ENCODE measurements at regions not wholly inside any gene's neighbourhood (a gene's known extent, or its start where the extent isn't known, plus 50 kb on each side); places are given as distances from the start of the nearest gene placed in this dataset.
"Not testable (repeated sequence)": the region's sequence is repeated elsewhere in the genome, so short reads cannot be mapped to it uniquely, and the experiment has no call there.

DNA sequence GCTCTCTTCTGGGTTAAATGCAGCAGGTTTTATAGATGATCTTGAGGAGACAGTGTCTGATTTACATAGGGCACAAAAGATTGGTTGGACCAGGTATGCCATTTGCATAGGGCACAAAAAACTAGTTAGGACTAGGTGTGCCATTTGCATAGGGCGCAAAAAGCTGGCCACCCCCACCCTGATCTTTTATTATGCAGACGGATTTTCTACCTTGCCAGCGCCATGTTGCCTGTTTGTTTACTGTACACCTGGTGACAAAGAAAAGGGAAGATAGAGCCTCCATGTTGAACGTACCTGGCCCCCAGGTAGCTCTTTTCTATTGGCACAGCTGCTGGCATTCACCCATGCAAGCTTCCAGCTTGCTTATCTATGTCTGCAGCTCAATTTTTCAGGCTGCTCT is 790.4 kb downstream of the TTLL7 start:
- not testable (repeated sequence) for DNase-seq

DNA sequence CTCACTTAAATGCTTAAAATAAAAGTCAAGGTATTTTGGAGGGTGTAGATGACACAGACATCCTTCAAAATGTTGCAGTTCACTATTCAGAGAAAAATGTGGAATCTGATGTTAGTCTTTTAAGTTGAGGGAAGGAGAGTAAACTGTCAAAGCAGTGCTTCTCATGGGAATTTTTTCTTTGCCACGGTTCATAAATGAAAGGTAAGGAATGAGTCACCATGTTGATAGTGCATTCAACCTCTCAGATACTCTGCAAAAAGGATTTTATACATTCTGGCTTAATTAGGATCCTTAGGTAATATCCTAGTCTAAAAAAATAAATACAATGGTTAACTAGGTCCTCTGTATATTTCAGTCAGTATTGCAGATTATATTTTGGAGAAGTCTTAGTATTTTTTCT is 804.3 kb downstream of the TTLL7 start:
- not testable (repeated sequence) for DNase-seq

DNA sequence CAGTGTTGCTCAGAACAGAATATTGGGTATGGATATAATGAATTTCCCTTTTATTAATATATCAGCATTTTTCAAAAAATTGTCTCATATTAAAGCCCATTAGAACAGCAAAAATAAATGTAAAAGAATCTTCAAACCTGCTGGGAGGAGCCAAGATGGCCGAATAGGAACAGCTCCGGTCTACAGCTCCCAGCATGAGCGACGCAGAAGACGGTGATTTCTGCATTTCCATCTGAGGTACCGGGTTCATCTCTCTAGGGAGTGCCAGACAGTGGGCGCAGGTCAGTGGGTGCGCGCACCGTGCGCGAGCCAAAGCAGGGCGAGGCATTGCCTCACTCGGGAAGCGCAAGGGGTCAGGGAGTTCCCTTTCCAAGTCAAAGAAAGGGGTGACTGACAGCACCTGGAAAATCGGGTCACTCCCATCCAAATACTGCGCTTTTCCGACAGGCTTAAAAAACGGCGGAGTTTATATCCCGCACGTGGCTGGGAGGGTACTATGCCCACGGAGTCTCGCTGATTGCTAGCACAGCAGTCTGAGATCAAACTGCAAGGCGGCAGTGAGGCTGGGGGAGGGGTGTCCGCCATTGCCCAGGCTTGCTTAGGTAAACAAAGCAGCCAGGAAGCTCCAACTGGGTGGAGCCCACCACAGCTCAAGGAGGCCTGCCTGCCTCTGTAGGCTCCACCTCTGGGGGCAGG is 816.8 kb downstream of the TTLL7 start:
- DNase-seq = not testable (repeated sequence)

DNA sequence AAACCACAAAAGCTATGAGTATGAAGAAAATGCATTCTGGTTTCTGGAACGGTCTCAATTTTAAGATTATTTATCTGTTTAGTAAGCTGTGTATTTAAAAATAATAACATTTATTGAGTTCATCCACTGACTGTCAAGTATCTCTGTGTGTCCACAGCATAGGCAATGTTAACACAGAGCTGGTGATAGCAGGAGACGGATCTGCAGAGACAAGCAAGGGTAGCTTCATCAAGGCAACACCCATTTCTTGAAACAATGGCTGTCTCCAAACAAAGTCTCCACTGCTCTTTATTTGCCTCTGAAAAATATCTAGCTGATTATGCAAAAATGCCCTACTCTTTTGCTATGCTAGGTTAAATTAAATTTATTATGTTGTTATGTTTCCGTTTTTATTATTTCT is 818.3 kb downstream of the TTLL7 start:
- DNase-seq = not testable (repeated sequence)

DNA sequence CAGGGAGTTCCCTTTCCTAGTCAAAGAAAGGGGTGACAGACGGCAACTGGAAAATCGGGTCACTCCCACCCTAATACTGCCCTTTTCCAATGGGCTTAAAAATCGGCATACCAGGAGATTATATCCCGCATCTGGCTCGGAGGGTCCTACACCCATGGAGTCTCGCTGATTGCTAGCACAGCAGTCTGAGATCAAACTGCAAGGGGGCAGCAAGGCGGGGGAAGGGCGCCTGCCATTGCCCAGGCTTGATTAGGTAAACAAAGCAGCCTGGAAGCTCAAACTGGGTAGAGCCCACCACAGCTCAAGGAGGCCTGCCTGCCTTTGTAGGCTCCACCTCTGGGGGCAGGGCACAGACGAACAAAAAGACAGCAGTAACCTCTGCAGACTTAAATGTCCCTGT is 831.3 kb downstream of the TTLL7 start:
- DNase-seq = not testable (repeated sequence)

DNA sequence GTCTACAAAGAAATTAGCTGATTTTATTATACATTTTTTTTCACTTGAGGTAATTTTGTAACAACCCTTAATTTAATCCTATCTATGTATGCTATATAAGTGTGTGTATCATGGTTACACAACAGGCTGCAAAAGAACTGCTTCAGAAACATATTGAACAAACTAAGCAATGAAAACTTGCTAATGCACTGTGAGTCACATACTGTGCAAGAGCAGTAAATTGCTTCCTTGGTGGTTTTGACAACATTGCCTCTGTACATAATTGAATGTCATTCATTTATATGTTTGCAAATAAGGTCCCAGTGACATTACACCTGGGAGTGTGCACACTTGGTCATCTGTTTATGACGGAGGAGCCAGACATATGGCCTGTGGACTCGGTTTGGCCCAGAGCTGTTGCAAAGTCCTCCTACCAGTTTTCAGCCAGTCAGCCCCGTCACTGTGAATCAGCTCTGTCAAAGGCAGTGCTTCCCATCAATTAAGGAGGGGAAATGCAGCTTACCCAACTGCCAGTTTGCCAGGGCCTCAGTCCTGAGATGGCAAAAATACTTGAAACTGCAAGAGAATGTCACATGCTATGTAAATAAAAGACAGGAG is 835.0 kb downstream of the TTLL7 start:
- not testable (repeated sequence) for DNase-seq

DNA sequence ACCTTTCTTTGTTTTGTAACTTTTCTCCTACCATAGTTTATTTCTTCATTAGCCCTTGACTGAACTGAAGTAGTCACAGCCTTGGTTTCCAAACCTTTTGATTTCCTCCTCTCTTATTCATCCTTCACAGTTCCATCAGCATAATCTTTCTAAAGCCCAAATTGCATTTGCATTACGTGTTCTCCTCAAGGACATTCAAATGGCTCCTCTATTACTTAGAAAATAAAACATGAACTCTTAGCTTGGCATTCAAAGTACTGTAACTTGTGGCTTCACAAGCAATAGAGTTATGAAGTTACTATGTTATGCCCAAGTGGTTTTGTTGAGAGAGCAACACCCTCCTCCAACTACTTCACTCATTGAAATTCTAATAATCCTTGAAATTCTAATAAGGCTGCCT is 840.0 kb downstream of the TTLL7 start:
- DNase-seq = not testable (repeated sequence)

DNA sequence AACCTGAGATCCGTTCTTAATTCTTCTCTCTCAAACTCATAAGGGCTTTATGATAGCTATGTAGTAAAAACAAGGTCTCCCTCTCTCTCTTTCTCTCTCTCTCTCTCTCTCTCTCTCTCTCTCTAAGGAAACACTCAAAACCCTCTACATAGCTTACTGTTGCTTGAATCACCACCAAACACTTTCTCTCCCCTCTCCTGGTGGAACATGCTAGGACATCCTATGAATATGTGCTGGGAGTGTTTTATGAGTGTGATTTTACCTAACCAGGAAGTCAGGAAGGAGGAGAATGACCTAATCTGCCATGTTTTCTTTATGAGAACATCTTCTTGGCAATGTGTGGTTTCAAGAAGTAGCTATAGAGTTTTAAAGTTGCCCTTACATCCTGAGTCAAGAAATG is 844.6 kb downstream of the TTLL7 start:
- not testable (repeated sequence) for DNase-seq

DNA sequence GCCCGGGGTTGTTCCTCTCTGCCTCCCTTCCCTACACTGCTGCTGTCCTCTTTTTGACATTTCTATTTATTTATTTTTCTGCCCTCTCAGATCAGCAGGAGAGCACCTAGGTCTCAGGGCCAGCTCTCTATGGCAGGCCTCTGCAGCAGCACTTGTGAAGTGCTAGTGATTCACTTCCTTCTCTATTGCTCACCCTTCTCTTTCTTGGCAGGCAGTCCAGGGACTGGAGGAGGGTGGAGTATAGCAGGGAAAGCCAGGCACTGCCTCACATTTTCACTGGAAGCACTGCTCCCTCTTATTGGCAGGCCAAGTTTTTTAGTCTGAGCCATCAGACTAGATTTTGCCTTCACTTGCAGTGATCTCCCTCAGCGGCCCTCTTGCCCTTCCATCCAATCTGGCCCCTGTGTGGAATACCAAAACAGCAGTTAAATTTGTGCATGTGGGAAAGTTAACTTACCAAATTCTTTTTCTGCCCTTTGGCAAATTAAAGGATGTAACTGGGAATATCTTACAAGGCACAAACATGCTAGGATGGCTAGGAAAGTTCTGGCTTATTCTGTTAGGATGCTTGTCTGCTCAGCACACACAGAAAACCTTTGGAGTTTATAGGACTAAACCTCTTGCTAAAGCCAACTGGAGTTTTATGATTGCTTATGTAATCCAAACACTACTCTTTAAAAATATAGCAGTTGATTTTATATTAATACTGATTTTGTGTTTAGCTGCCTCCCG is 847.6 kb downstream of the TTLL7 start:
- DNase-seq = not testable (repeated sequence)

DNA sequence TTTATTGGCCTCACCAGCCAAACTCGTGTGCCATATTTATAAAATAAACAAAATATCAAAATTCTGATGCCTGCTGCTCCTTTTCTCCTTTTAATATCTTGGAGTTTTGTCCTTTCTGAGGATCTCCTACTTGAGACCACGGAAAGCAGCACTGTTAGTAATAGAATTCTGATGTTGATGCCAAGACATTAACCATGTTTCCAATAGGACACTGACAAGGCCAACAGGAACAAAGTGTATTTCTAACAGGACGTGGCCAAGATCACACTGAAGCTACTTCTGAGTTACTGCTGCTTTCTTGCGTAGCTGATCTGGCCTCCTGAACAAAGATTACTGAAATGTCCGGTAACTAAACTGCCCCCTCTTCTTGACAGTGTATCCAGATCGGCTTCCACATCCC is 848.5 kb downstream of the TTLL7 start:
- DNase-seq = not testable (repeated sequence)

DNA sequence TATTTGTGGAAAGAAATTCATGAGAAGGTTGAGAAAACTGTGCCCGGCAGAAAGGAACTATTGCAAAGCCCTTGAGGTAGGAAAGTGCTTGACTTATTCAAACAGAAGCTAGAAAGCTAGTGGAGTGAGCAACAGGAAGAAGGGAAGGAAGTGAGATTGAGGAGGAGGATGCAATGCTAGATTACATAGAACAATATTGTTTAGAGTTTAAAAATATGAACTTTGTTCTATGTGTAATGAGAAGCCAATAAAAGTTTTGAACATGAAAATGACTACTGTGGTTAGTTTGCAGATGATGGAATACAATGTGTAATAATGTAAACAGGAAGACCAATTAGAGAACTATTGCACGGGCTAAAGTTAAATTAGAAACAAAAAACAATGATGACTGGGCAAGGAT is 853.1 kb downstream of the TTLL7 start:
- DNase-seq = not testable (repeated sequence)

DNA sequence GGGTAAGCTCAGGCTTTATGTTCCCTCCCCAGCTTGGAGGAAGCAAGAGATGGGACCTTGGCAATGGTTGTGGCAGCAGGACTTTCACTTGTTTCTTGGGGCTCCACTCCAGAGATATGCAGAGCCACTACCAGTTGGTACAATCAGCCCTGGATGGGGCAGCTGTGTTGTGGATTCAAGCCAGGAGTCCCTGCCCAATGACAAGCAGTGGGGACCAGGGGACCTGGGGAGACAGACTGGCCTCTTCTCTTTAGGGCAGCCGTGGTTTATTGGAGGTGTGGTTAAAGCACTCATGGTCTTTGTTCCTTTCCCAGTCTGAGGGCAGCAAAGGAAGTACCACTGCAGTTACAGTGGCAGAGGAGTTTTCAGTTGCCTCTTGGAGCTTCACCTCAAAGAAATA is 856.1 kb downstream of the TTLL7 start:
- DNase-seq = not testable (repeated sequence)

DNA sequence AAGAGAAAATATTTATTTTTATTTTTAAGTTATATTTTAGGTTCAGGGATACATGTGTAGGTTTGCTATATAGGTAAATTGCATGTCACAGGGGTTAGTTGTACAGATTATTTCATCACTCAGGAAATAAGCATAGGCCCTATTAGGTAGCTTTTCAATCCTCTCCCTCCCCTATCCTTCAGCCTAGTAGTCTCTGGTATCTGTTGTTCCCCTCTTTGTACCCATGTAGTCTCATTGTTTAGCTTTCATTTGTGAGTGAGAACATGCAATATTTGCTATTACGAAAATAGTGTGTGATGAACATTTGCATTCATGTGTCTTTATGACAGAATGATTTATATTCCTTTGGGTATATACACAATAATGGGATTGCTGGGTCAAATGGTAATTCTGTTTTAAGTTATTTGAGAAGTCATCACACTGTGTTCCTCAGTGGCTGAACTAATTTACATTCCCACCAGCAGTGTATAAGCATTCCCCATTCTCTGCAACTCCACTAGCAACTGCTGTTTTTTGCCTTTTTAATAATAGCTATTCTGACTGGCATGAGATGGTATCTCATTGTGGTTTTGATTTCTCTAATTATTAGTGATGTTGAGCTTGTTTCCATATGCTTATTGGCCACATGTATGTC is 863.3 kb downstream of the TTLL7 start:
- DNase-seq = not testable (repeated sequence)

DNA sequence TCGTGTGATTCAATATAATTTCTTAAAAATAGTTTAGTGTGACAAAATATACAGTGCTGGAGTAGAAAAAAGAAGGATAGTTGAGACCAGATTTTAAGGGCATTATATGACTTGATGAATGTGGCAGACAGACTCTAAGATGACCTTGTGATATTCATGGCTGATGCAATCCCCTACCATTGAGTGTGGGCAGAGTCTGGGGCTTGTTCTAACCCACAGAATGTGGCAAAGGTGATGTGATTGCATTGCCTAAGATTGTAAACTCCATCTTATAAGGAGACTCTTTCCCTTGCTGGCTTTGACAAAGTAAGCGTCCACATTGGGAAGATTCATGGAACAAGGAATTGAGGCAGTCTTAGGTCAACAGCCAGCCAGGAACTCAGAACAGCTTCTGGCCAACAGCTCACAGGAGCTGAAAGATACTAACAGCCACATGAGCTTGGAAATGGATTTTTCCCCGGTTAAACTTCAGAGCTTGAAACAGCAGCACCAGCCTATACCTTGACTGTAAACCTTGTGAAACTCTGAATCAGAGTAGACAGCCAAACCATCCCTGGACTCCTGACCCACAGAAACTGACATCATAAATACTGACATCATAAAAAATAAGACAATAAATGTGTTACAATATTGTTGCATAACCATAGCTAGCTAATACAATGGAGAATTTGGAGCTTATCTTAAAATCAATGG is 864.5 kb downstream of the TTLL7 start:
- DNase-seq = not testable (repeated sequence)

DNA sequence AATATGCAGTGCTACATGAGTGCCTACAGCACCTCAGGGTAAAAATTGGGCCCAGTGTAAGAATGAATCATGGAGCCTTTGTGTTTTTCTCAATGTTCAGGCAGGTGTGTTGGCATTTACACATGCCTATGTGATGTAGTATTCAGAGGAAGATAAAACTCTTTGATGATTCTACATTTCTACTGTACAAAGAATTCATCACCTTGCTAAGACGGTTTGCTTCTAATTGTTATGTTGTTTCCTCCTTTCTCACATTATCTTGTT is 867.3 kb downstream of the TTLL7 start:
- no peak for DNase-seq

DNA sequence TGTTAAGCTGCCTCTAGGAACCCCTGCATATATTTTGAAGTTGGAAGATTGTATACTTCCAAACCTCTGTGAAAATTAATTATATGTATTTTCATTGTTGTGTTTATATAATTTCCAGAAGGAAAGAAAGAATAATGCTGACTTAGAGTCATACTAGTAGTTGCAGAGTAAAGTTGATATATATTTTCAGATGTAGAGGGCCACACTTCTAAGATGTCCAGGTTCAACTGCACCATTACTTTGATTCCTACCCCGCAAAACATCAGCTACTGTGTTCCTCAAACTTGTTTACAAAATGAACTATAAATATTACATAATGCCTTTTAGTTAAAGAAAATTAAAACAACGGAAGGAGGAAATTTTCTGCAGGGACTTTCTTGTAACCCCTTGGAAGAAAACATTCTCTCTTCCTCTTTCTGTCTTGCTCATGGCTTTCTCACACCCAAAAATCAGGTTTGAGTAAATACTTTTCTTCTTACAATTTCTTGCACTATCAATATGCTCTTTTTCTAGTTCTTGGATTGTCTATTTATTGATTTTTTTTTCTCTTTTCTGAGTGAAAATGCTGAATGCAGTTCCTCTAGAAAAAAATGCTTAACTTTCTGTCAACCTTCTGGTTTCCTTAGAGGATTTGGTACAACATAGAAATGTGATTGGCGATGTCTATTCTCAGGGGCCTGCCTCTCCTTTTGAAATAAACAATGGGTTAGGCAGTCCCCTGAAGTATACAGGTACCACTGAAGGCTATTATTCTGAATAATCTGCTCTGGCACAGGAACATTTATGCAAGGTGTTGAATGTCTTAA is 867.8 kb downstream of the TTLL7 start:
- DNase-seq = no peak

DNA sequence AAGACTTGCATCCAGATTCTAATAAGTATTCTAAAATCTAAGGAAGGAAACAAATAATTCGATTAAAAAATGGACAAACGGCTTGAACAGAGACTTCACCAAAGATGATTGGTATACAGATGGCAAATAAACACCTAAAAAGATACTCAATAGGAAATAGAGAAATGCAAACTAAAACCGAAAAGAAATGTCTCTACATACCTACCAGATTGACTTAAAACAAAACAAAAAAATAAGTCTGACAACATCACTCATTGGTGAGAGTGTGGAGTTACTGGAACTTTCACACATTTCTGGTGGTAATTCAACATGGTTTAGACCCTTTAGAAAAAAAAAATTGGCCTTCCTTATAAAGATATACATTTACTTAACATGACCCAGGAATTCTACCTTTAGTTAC is 869.8 kb downstream of the TTLL7 start:
- no peak for DNase-seq

DNA sequence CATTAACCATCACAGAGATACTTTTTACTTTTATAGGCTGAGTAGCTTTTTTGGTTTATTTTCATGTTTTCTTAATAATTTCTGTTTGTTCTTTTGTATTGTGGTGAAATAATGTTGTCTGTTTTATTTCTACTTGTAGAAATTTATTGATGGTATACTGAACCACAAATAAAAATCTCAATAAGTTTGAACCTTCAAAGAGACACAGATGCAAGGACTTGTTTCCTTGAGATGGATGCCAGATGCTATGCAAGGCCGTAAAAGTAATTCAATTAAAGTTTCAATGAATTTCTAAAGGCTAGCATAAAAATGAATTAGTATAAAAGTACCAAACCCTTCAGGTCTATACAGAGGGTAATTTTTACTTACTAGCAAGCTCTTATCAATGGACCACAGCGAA is 873.5 kb downstream of the TTLL7 start:
- no peak for DNase-seq

DNA sequence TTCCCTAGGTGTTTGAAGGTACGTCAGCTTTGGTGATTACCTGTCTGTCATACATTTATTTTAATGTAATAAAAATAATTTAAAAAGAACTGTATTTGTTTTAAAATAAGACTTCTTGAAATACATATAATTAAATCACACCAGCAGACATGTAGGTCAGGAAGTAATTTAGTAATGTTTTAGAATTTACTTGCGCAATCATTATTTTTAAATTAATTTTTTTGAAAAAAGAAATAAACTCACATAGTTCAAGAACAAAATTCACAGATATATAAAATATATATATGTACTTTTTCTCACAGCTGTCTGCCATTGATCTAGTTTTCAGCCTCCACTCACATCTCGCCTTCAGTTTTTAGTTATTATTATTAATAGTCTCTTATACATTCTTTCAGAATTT is 875.9 kb downstream of the TTLL7 start:
- no peak for DNase-seq

DNA sequence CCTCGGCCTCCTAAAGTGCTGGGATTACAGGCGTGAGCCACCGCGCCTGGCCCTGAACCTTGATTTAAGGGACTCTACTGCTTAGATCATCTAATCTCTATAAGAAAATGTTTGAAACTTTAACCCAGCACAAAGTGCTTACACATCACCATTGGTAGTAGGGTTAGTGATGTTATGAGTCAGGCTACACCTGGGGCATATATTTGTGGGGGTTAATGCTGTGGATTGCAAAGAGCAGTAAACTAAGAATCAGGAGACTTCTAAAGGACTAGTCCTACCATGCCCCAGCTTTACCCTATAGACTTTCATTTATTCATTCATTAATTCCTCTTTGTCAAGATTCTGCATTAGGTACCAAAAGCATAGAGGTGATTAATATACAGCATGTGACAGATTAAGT is 880.5 kb downstream of the TTLL7 start:
- no peak for DNase-seq

DNA sequence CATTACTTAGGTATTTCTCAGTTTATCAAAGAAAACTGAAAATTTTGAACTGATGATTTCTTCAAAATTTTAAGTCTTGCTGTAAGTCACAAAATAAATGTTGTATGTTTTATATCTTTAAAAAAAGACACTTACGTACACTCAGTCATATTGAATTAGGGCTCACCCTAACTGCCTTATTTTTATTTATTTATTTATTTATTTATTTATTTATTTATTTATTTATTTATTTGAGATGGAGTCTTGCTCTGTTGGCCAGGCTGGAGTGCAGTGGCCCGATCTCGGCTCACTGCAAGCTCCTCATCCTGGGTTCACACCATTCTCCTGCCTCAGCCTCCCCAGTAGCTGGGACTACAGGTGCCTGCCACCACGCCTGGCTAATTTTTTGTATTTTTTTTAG is 881.9 kb downstream of the TTLL7 start:
- DNase-seq = not testable (repeated sequence)

DNA sequence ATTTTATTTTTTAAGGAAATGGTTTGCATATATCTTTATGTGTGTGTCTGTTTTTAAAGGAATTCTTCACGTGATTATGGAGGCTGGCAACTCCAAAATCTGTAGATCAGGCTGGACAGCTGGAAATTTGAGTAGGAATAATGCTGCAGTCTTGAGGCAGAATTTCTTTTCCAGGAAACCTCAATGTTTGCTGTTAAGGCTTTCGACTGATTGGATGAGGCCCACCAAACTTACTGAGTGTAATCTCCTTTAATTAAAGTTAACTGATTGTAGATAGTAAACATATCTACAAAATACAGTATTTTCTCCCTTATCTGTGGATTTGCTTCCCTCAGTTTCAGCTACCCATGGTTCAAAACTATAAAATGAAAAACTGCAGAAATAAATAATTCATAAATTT is 883.1 kb downstream of the TTLL7 start:
- no peak for DNase-seq
